OCI-M1 (cell line): ENCODE measurements at regions not wholly inside any gene's neighbourhood (a gene's known extent, or its start where the extent isn't known, plus 50 kb on each side); places are given as distances from the start of the nearest gene placed in this dataset.

Source experiments
- DNase-seq: peaks from one replicate; lab custom pipeline; 2025; lab: John Stamatoyannopoulos, UW

- no peak for DNase-seq
Observed at GRCh38 chr9:107925749-107926297, 436.3 kb upstream of the KLF4 start.

DNA sequence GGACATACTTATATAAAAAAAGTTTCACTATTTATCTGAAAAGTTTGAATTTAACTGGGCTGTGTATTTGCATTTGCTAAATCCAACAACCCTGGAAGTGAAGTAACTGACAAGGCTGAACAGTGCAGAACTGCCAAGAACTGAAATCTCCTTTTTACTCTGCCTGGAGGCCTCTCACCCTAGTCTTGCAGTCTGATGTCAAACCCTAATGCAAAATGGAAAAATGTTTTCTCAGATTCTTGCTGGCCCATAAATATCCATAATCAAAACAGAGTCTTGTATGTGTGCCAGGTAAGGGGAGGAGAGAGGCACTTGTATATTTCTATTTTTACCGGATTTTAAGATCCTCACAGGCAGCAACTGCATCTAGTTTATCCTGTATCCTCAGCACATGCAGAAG, 432.7 kb upstream of the KLF4 start:
- no peak for DNase-seq

GRCh38 chr9:107919263-107919662, 429.7 kb upstream of the KLF4 start:
- no peak for DNase-seq

- no peak for DNase-seq
Observed at GRCh38 chr9:107918749-107919148, 429.2 kb upstream of the KLF4 start.

DNA sequence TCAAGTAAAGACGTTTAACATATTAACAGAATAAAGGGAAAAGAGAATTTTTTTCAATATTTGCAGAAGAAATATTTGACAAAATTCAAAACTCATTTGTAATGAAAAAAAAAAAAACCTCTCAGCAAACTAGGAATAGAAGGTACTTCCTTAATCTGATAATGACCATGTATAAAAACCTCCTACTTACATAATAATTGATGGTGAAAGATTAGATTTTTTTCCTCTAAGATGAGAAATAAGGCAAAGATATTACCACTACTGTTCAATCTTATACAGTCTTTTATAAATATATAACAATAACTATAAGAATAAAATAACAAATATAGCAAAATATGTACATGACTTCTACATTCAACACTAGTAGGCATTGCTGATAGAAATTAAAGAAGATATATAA, 424.6 kb upstream of the KLF4 start:
- no peak for DNase-seq

GRCh38 chr9:107907715-107908114, 418.1 kb upstream of the KLF4 start:
- DNase-seq = no peak

DNA sequence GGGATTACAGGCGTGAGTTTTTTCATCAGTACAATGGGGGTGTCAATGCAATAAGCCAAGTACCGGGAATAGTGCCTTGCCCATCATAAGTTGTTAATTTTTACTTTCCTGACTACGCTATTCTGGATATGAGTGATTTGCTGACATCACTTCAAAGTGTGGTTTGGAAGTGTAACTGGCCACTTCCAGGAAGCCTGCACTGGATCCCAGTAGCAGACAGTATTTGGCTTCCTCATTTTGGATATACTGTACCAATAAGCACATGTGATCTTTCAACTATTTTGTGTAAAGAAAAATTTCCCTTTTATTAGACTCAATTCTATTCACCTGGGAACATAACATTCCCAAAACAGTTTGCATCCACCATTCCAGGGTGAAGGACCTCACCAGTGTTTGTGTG, 417.7 kb upstream of the KLF4 start:
- no peak for DNase-seq

DNA sequence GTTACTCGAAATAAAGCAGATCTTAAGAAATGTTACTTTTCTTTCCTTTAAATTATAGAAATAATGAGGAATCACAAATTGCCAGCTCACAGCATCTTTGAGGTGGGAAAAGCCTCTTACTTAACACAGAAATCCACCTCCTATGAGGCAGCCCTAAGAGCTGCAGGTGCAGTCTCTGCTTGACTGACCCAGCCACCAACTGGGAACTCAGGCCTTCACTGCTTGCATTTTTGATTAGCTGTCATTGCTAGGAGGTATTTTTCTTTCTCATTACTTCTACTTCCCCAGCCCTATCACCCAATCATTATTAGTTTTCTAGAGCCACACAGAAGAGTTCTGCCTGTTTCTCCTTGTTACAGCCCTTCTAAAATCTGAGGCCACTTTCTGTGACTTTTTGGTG, 416.5 kb upstream of the KLF4 start:
- no peak for DNase-seq

DNA sequence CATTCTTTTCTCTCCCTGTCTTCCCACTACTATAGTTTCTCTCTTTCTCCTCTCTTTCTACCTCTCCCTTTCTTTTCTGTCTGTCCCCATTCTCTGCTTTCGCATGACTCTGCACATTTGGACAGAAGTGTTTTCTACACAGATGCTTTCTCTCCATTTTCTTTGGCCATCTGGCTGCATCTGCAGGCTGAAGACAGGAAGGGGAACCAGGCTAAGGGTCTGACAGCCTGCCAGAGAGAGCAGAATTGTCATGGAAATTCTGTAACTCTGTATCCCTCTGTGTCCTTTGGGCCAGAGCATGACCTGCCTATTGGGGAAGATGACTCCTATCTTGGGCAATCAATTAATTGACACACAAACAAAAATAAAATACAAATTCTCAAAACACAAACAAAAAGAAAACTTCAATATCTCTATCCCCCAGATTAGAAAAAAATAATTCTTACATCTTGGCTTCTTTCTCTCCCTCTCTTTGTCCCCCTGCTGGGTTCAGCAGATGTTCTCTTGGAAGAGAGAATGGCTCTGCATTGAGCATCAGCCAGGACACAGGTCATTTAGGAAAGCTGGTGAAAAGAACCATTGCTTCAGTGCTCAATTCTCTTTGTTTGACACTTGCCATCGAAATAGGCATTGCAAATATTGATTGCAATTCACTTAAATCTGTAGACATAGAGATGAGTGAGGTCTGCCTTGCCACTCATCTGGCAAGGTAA, 415.9 kb upstream of the KLF4 start:
- DNase-seq = no peak

DNA sequence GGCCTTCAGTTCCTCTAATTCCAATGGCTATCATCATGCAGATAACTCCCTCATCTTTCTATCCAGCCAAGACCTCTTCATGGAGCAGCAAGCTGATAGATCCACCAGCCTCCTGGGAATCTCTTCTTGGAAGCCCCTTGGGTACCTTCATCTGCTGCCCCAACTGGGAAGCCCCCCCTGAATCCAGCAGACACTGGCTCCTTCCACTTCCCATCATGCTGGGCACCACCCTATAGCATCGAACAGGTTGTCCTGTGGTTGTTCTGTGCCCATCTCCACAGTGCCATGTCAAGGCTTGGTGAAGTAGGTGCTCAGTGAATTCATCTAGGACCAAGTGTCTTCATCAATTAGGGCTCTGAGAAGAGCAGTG, 410.4 kb upstream of the KLF4 start:
- DNase-seq = no peak

- DNase-seq = no peak
Observed at GRCh38 chr9:107898761-107899160, 409.2 kb upstream of the KLF4 start.

GRCh38 chr9:107896544-107896943, 407.0 kb upstream of the KLF4 start:
- DNase-seq = no peak

GRCh38 chr9:107895501-107896001, 406.0 kb upstream of the KLF4 start:
- no peak for DNase-seq

- DNase-seq = no peak
Observed at GRCh38 chr9:107894572-107895261, 405.1 kb upstream of the KLF4 start.

GRCh38 chr9:107890921-107891465, 401.4 kb upstream of the KLF4 start:
- DNase-seq = no peak

GRCh38 chr9:107888773-107889227, 399.2 kb upstream of the KLF4 start:
- DNase-seq = no peak

DNA sequence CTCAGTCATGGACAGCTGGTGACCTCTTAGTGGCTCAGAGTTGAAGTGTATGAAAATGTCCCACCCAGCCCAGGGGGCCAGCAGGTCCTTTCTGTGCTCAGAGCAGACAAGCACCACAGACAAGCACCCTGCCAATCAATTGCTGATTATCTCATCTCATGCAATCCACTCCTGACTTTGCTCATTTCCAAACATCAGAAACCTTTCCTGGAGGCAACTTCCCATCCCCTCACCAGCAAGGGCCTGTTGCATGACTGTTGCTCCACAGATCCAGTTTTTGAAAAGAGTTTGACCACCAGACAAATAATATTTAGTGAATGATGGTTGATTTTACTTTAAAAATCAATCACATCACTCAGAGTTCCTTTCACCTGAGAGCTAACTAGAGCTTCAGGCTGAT, 397.3 kb upstream of the KLF4 start:
- no peak for DNase-seq

GRCh38 chr9:107883496-107884124, 394.0 kb upstream of the KLF4 start:
- no peak for DNase-seq

DNA sequence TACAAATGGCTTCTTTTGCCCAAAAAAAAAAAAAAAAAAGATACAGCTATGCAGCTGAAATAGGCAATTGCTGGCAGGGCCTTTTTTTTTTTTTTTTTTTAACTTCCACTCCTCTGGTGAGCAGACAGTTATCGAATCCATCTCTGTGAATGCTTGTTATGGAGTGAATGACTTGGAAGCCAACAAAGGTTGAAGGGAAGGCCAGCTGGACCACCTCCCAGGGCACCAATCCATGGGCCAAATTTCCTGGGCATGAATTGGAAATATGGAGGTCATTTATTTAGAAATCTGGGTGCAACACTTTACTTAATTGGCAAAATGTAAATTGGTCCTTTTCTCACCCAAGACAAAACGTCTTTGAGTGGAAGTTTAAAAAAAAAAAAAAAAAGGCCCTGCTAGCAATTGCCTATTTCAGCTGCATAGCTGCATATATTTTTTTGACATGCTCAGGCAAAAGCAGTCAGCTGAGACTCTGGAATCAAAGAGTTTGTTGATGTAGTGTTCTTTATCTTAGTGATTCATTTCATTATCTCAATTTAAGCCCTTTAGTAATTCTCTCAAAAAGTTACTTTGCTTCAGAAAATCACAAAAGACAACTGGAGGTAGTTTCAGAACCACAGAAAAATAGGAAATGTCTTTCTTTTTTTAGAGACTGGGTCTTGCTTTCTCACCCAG, 392.2 kb upstream of the KLF4 start:
- DNase-seq = no peak

GRCh38 chr9:107878462-107878861, 388.9 kb upstream of the KLF4 start:
- no peak for DNase-seq

- DNase-seq = no peak
Observed at GRCh38 chr9:107875571-107875980, 386.0 kb upstream of the KLF4 start.
